Erythroblast (primary cell): ENCODE measurements at regions not wholly inside any gene's neighbourhood (a gene's known extent, or its start where the extent isn't known, plus 50 kb on each side); places are given as distances from the start of the nearest gene placed in this dataset.

ENCODE experiments used
- GATA1 ChIP-seq: IDR thresholded peaks from 2 replicates; pipeline ENCODE4 v1.6.1; 2011; ENCODE audit warnings: low read depth, mild to moderate bottlenecking, control low read depth, low read length, moderate library complexity
- POLR2A ChIP-seq: IDR thresholded peaks from 2 replicates; pipeline ENCODE4 v1.6.1; 2011; ENCODE audit warnings: mild to moderate bottlenecking, low read length

GRCh38 chr7:3105856-3106255, 62.2 kb upstream of the CARD11 start:
- TF ChIP-seq POLR2A (no peak), GATA1 (no peak)
